ENCODE measurements at regions not wholly inside any gene's neighbourhood (a gene's known extent, or its start where the extent isn't known, plus 50 kb on each side); places are given as distances from the start of the nearest gene placed in this dataset.

DNA sequence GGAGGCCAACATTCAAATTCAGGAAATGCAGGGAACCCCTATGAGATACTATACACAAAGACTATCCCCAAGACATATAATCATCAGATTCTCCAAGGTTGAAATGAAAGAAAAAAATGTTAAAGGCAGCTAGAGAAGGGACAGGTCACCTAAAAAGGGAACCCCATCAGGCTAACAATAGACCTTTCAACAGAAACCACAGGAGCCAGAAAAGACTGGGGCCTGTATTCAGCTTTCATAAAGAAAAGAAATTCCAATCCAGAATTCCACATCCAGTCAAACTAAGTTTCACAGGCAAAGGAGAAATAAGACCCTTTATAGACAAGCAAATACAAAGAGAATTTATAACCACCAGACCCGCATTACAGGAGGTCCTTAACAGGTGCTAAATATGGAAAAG is 1703.6 kb upstream of the PRR20A start:
- no peak overlapping the region for H3K27ac ChIP-seq (ENCODE audit: low read depth, low read length, poor library complexity, severe bottlenecking)
- no peak for DNase-seq (ENCODE audit: low spot score)
- no peak overlapping the region for H3K4me3 ChIP-seq (ENCODE audit: low read depth, low read length, poor library complexity, severe bottlenecking)
- intact Hi-C loops (cut with micrococcal nuclease; ENCODE audit: unreplicated experiment) = no loop called here
- H3K27me3 ChIP-seq (replicated peaks; ENCODE audit: insufficient read depth, low read depth, low read length, poor library complexity) = no peaks in the 10 kb centered on the region
- no peak for TF ChIP-seq EZH2 (IDR thresholded peaks at IDR 0.05; ENCODE audit: borderline replicate concordance, low read depth, low read length, poor library complexity, severe bottlenecking)
- TF ChIP-seq, protein P1, sequence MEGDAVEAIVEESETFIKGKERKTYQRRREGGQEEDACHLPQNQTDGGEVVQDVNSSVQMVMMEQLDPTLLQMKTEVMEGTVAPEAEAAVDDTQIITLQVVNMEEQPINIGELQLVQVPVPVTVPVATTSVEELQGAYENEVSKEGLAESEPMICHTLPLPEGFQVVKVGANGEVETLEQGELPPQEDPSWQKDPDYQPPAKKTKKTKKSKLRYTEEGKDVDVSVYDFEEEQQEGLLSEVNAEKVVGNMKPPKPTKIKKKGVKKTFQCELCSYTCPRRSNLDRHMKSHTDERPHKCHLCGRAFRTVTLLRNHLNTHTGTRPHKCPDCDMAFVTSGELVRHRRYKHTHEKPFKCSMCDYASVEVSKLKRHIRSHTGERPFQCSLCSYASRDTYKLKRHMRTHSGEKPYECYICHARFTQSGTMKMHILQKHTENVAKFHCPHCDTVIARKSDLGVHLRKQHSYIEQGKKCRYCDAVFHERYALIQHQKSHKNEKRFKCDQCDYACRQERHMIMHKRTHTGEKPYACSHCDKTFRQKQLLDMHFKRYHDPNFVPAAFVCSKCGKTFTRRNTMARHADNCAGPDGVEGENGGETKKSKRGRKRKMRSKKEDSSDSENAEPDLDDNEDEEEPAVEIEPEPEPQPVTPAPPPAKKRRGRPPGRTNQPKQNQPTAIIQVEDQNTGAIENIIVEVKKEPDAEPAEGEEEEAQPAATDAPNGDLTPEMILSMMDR (conservative IDR thresholded peaks at IDR 0.05; ENCODE audit: low read depth, low read length) = no peak
- H3K36me3 ChIP-seq (ENCODE audit: insufficient read depth, low read length, poor library complexity, severe bottlenecking) = no peaks in the 10 kb centered on the region
- CTCF ChIA-PET = no interaction called here
- no peaks in the 10 kb centered on the region for H3K9me3 ChIP-seq (ENCODE audit: low read depth, low read length, poor library complexity, severe bottlenecking)
- BruUV-seq (replicated peaks) = no TSS peak
- POLR2A ChIA-PET (ENCODE audit: low non-redundant PET) = no interaction called here
- H3K4me1 ChIP-seq (ENCODE audit: insufficient read depth, low read length, poor library complexity, severe bottlenecking) = no peaks in the 10 kb centered on the region

GRCh38 chr13:55439450-55439849 is 1701.3 kb upstream of the PRR20A start:
- H3K36me3 ChIP-seq (ENCODE audit: insufficient read depth, low read length, poor library complexity, severe bottlenecking) = no peaks in the 10 kb centered on the region
- TF ChIP-seq, protein P1 (conservative IDR thresholded peaks at IDR 0.05; ENCODE audit: low read depth, low read length) = no peak
- no peak for TF ChIP-seq EZH2 (IDR thresholded peaks at IDR 0.05; ENCODE audit: borderline replicate concordance, low read depth, low read length, poor library complexity, severe bottlenecking)
- H3K9me3 ChIP-seq (ENCODE audit: low read depth, low read length, poor library complexity, severe bottlenecking) = no peaks in the 10 kb centered on the region
- no peak overlapping the region for H3K4me3 ChIP-seq (ENCODE audit: low read depth, low read length, poor library complexity, severe bottlenecking)
- H3K27ac ChIP-seq (ENCODE audit: low read depth, low read length, poor library complexity, severe bottlenecking) = no peak overlapping the region
- no peaks in the 10 kb centered on the region for H3K27me3 ChIP-seq (replicated peaks; ENCODE audit: insufficient read depth, low read depth, low read length, poor library complexity)
- no TSS peak for BruUV-seq (replicated peaks)
- H3K4me1 ChIP-seq (ENCODE audit: insufficient read depth, low read length, poor library complexity, severe bottlenecking) = no peaks in the 10 kb centered on the region
- no peak for DNase-seq (ENCODE audit: low spot score)
- ChIA-PET CTCF (no interaction called here), POLR2A (ENCODE audit: low non-redundant PET) (no interaction called here)
- intact Hi-C loops (cut with micrococcal nuclease; ENCODE audit: unreplicated experiment) = no loop called here

DNA sequence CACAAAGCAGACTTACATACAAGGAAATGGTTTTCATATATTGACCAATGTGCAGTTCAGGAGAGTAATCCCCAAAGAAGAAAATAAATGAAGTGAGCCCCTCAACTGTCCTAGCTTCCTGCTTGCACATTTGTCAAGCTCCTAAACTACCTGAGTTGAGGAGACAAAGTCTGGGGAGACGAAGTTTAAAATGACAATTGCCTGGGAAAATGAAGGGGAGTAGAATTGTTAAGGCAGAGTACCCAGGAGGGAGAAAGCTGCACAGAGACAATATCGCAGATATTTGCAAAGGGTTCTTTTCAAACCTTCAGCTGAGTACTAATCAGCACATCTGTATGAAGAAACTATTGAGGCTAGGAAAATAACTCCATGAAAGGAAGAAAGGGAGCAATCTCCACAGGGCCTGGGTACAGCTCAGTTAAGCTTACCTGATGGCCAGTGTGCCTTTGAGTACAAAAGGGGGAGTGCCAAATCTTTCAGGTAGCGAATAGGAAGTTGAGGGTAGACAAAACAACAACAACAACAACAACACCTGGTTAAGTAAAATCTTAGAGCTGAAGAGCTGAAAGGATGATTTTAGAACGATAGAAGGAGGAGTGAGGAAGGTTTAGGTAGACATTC is 1700.1 kb upstream of the PRR20A start:
- intact Hi-C loops (cut with micrococcal nuclease; ENCODE audit: unreplicated experiment) = no loop called here
- no peak for DNase-seq (ENCODE audit: low spot score)
- CTCF ChIA-PET = no interaction called here
- no TSS peak for BruUV-seq (replicated peaks)
- Histone ChIP-seq H3K27me3 (replicated peaks; ENCODE audit: insufficient read depth, low read depth, low read length, poor library complexity) (no peaks in the 10 kb centered on the region), H3K4me3 (ENCODE audit: low read depth, low read length, poor library complexity, severe bottlenecking) (no peak overlapping the region), H3K9me3 (ENCODE audit: low read depth, low read length, poor library complexity, severe bottlenecking) (no peaks in the 10 kb centered on the region), H3K4me1 (ENCODE audit: insufficient read depth, low read length, poor library complexity, severe bottlenecking) (no peaks in the 10 kb centered on the region), H3K27ac (ENCODE audit: low read depth, low read length, poor library complexity, severe bottlenecking) (no peak overlapping the region), H3K36me3 (ENCODE audit: insufficient read depth, low read length, poor library complexity, severe bottlenecking) (no peaks in the 10 kb centered on the region)
- POLR2A ChIA-PET (ENCODE audit: low non-redundant PET) = no interaction called here
- TF ChIP-seq, protein P1 (conservative IDR thresholded peaks at IDR 0.05; ENCODE audit: low read depth, low read length) = no peak
- no peak for TF ChIP-seq EZH2 (IDR thresholded peaks at IDR 0.05; ENCODE audit: borderline replicate concordance, low read depth, low read length, poor library complexity, severe bottlenecking)
